A673 (cell line): ENCODE measurements at regions not wholly inside any gene's neighbourhood (a gene's known extent, or its start where the extent isn't known, plus 50 kb on each side); places are given as distances from the start of the nearest gene placed in this dataset.

Experiments used
- BruUV-seq: library from RNA; stranded (reverse); fragments of 400-500 nt; replicated peaks from 2 replicates; lab custom pipeline; 2021; lab: Mats Ljungman, UMichigan
- CTCF ChIA-PET: fragments of 300-600 bp; sonication (Branson Sonifier 250); formaldehyde crosslinking; loops from one replicate; lab custom pipeline; 2022; ENCODE audit warnings: antibody characterized with exemption; lab: Charles Lee
- POLR2A ChIA-PET: fragments of 300-600 bp; sonication (Branson Sonifier 250); formaldehyde crosslinking; loops from one replicate; lab custom pipeline; 2022; ENCODE audit warnings: antibody characterized with exemption; ENCODE audit not compliant: low non-redundant PET; lab: Charles Lee
- DNase-seq: peaks from one replicate; pipeline ENCODE4 v3.0.0-alpha.2; 2015; ENCODE audit warnings: low spot score
- H3K27ac ChIP-seq: fragments of 200-600 bp; sonication (generic); 2 replicates; pipeline ENCODE4 v1.5.1; 2016; ENCODE audit warnings: mixed run types, low read depth, mild to moderate bottlenecking, mixed read lengths, antibody characterized with exemption, low read length; ENCODE audit not compliant: poor library complexity, severe bottlenecking
- H3K27me3 ChIP-seq: fragments of 200-600 bp; sonication (generic); replicated peaks from 2 replicates; pipeline ENCODE4 v1.6.1; 2017; ENCODE audit warnings: mixed run types, low read depth, mild to moderate bottlenecking, mixed read lengths, antibody characterized with exemption, low read length; ENCODE audit not compliant: insufficient read depth, poor library complexity
- H3K36me3 ChIP-seq: fragments of 200-600 bp; sonication (generic); 2 replicates; pipeline ENCODE4 v1.6.1; 2016; ENCODE audit warnings: mixed run types, mild to moderate bottlenecking, mixed read lengths, antibody characterized with exemption, low read length; ENCODE audit not compliant: insufficient read depth, poor library complexity, severe bottlenecking
- H3K4me1 ChIP-seq: fragments of 200-600 bp; sonication (generic); 2 replicates; pipeline ENCODE4 v1.6.1; 2017; ENCODE audit warnings: mixed run types, mild to moderate bottlenecking, mixed read lengths, antibody characterized with exemption, low read length; ENCODE audit not compliant: insufficient read depth, poor library complexity, severe bottlenecking
- H3K4me3 ChIP-seq: fragments of 200-600 bp; sonication (generic); 2 replicates; pipeline ENCODE4 v1.5.1; 2016; ENCODE audit warnings: low read depth, mixed run types, mild to moderate bottlenecking, mixed read lengths, low read length; ENCODE audit not compliant: poor library complexity, severe bottlenecking
- H3K9me3 ChIP-seq: fragments of 200-600 bp; sonication (generic); 2 replicates; pipeline ENCODE4 v1.6.1; 2016; ENCODE audit warnings: mixed run types, low read depth, mild to moderate bottlenecking, mixed read lengths, antibody characterized with exemption, low read length; ENCODE audit not compliant: poor library complexity, severe bottlenecking
- EZH2 ChIP-seq: fragments of 200-600 bp; sonication (generic); IDR thresholded peaks from 2 replicates; pipeline ENCODE4 v1.6.1; 2017; ENCODE audit warnings: borderline replicate concordance, low read depth, mild to moderate bottlenecking, mixed read lengths, antibody characterized with exemption, low read length; ENCODE audit not compliant: poor library complexity, severe bottlenecking
- intact Hi-C: fragments of 100-400 bp; cut with micrococcal nuclease; formaldehyde crosslinking; loops from one replicate; pipeline ENCODE4 v1.10.0; 2022; ENCODE audit not compliant: unreplicated experiment
- TF ChIP-seq, protein P1 (sequence below): fragments of 300-800, 200-600 bp; sonication (generic); conservative IDR thresholded peaks from 2 replicates; pipeline ENCODE4 v1.5.1; 2017; ENCODE audit warnings: low read depth, mild to moderate bottlenecking, antibody characterized with exemption, low read length, moderate library complexity, mixed read lengths

- intact Hi-C loops: no loop called here
- no peak for TF ChIP-seq EZH2
- TF ChIP-seq, protein P1, sequence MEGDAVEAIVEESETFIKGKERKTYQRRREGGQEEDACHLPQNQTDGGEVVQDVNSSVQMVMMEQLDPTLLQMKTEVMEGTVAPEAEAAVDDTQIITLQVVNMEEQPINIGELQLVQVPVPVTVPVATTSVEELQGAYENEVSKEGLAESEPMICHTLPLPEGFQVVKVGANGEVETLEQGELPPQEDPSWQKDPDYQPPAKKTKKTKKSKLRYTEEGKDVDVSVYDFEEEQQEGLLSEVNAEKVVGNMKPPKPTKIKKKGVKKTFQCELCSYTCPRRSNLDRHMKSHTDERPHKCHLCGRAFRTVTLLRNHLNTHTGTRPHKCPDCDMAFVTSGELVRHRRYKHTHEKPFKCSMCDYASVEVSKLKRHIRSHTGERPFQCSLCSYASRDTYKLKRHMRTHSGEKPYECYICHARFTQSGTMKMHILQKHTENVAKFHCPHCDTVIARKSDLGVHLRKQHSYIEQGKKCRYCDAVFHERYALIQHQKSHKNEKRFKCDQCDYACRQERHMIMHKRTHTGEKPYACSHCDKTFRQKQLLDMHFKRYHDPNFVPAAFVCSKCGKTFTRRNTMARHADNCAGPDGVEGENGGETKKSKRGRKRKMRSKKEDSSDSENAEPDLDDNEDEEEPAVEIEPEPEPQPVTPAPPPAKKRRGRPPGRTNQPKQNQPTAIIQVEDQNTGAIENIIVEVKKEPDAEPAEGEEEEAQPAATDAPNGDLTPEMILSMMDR: no peak
- H3K27me3 ChIP-seq: no peaks in the 10 kb centered on the region
- ChIA-PET CTCF (no interaction called here), POLR2A (no interaction called here)
- no TSS peak for BruUV-seq
- H3K9me3 ChIP-seq: no peaks in the 10 kb centered on the region
- H3K27ac ChIP-seq: no peak overlapping the region
- no peaks in the 10 kb centered on the region for H3K4me1 ChIP-seq
- no peaks in the 10 kb centered on the region for H3K36me3 ChIP-seq
- no peak overlapping the region for H3K4me3 ChIP-seq
- no peak for DNase-seq
Measured at GRCh38 chr2:153308466-153308865, 170.1 kb downstream of the RPRM start.

- no peak for DNase-seq
- H3K4me1 ChIP-seq: no peaks in the 10 kb centered on the region
- intact Hi-C loops: no loop called here
- CTCF ChIA-PET: no interaction called here
- H3K27me3 ChIP-seq: no peaks in the 10 kb centered on the region
- H3K4me3 ChIP-seq: no peak overlapping the region
- BruUV-seq: no TSS peak
- no peaks in the 10 kb centered on the region for H3K36me3 ChIP-seq
- POLR2A ChIA-PET: no interaction called here
- H3K27ac ChIP-seq: no peak overlapping the region
- TF ChIP-seq EZH2: no peak
- TF ChIP-seq, protein P1: no peak
- no peaks in the 10 kb centered on the region for H3K9me3 ChIP-seq
Measured at GRCh38 chr2:153307223-153307622, 171.3 kb downstream of the RPRM start.

DNA sequence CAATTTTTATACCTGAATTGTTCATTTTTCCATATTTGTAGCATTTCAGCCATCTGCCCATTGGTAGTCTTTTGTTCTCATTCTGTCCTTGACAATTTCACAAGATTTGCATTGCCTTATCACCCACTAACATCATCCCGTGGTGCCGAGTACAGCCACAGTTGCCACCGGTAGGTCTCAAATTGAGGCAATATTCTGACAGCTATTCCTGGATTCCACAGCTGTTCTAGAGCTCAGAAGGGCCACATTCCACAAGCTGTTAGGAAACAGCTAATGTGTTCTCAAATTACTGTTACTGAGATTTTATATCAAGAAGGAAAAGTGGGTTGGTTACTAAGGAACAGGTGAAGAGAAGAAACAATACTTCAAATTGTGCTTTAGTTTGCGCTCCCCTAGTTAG, 178.8 kb downstream of the RPRM start:
- POLR2A ChIA-PET: no interaction called here
- no peaks in the 10 kb centered on the region for H3K9me3 ChIP-seq
- CTCF ChIA-PET: no interaction called here
- BruUV-seq: no TSS peak
- H3K36me3 ChIP-seq: no peaks in the 10 kb centered on the region
- no peak for TF ChIP-seq EZH2
- TF ChIP-seq, protein P1: no peak
- intact Hi-C loops: no loop called here
- no peak overlapping the region for H3K4me3 ChIP-seq
- no peaks in the 10 kb centered on the region for H3K27me3 ChIP-seq
- H3K4me1 ChIP-seq: no peaks in the 10 kb centered on the region
- no peak overlapping the region for H3K27ac ChIP-seq
- no peak for DNase-seq
